GM04503 (cell line): ENCODE measurements at regions not wholly inside any gene's neighbourhood (a gene's known extent, or its start where the extent isn't known, plus 50 kb on each side); places are given as distances from the start of the nearest gene placed in this dataset.

Source experiments
- DNase-seq: peaks from one replicate; pipeline ENCODE4 v3.0.0-alpha.2; 2012; ENCODE audit warnings: low read depth

DNA sequence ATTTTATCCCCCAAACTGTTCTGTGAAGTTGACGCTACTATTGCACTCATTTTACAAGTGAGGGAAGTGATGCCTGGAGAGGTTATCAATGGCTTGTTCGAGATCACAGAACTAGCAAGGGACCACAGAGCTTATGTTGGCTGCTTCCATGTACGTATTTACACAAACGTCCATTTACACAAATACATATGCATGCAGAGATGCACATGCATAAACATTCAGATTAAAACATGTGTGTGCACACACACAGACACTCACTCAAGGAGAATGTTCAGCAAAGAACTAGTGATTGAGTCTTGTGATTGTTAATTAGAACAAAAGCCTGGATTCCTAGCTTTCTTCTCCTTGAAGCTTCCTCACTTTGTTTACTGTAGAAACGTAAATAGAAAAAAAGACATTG lies 321.5 kb upstream of the CHD6 start:
- no peak for DNase-seq

DNA sequence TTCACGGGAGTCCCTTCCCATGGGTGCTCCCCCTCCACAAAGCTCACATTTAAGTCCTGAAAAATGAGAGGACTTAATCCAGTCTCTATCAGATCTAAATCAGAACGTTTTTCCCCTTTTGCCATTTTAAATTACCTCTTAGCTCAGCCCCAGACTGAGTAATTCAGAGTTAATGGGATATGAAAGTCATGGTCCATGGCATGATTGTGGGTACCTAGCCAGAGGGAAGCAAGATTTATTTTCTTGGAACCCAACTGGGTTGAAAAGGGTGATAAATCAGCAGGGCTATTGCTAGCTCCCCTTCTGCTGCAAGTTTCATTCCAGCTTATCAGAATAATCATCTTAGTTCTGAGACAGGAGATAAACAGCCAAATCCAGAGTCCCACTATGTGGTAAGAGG lies 320.2 kb upstream of the CHD6 start:
- no peak for DNase-seq

GRCh38 chr20:41935259-41935791 lies 317.1 kb upstream of the CHD6 start:
- DNase-seq: no peak

DNA sequence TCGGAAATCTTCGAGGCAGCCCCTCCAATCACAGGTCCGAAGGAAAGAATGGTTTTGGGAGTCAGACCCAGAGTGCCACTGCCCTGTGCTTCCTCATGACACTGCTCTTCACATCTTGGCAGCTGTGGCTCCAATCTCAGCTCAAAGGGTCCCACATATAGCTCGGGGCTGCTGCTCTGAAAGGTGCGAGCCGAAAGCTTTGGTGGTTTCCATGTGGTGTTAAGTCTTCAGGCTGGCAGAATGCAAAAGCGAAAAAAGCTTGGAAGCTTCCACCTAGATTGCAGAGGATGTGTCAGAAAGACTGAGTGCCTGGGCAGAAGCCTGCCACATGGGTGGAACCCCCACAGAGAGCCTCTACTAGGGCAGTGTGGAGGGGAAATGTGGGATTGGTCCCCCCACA lies 314.3 kb upstream of the CHD6 start:
- DNase-seq: no peak

GRCh38 chr20:41927655-41928054 lies 309.5 kb upstream of the CHD6 start:
- DNase-seq: no peak

- DNase-seq: no peak
Measured at GRCh38 chr20:41927189-41927588, 309.0 kb upstream of the CHD6 start.

DNA sequence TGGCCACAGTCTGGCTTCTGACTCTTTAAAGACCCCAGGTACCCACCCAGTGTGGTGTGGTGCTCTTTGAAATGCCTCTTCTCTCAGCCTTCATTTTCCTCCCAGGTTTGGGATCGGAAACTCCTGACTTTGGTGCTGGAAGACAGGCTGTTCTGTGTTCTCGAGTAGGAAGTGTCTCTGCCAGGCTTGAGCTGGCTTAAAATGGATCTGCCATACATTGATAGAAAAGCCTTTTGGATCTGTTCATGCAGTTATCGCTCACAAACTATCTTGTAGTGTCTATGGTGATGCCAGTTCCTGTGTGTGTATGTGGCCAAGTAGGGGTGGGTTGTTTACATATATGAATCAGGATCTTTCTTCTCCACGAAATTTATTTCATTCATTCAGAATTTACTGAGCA lies 307.3 kb upstream of the CHD6 start:
- no peak for DNase-seq

DNA sequence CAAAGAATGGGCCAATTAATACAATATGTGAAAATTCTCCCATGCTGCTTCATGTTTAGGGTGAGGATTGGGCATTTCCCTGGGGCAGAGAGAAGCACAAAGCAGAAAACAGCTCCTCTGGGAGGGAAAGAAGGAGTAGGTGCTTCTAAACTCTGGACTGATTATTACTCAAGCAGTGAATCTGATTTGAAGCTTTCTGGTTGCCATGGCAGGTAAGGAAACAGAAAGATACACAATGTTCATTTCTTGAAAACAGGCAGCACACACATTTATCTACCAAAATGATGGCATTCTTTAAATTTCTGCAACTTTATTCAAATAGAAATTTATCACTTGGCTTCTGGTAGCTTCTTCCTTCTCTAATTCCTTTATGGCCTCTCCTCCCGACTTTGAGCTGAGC lies 305.4 kb upstream of the CHD6 start:
- DNase-seq: no peak

DNA sequence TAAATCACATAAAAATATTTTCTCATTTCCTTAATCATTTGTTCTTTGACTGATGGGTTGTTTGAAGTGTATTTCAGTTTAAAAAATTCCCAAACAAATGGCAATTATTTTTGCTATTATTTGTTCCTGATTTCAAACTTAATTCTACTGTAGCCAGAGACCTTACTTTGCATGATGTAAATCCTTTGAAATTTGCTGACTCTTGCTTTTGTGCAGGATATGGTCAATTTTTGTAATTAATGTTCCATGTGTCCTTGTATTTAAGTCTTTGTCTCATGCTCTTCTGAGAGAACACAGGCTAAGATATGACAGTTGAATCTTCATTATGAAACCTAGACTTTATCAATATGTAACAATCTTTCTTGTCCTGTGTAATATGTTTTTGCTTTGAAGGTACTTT lies 295.0 kb upstream of the CHD6 start:
- no peak for DNase-seq

GRCh38 chr20:41910558-41910957 lies 292.4 kb upstream of the CHD6 start:
- no peak for DNase-seq

GRCh38 chr20:41905199-41905598 lies 287.0 kb upstream of the CHD6 start:
- no peak for DNase-seq

DNA sequence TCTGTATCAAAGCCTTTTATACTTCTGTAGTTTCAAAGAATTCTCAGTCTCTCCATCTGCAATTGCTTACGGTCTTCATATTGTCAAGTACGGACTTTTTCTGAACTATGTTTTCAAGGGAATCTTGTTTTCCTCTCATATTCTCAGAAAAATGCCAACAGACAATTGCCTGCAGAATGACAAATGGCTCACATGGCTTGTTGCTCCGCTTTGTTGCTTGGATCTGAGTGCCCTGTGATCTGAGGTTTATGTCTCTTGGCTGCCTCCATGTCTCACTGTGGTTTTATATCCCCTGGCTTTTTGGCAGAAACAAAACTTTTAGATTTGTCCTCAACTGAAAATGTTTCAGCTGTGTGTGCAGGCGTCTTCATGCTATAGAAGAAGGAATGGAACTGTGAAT lies 285.4 kb upstream of the CHD6 start:
- no peak for DNase-seq

GRCh38 chr20:41902346-41902745 lies 284.2 kb upstream of the CHD6 start:
- DNase-seq: no peak

DNA sequence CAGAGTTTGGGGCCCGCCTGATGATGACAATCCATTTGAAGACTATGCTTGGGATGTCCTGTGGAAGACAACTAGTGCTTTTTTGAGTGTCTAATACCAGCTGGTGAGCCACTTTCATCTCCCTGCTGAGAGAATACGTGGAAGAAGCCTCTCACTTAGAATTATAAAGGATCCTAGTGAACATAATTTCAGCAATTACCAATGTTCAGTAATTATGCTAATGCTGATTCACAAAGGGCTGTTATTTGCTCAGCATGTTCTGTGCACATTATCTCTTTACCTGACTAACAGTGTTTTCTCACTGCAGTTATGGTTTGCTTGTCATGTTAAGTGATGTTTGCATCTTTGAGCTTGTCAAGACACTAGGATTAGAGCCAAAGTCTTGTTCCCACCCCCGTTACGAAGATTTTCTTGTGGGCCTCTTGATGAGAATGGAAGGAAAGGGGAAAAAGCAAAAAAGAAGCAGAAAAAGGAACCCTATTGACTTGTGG lies 282.1 kb upstream of the CHD6 start:
- no peak for DNase-seq

- no peak for DNase-seq
Measured at GRCh38 chr20:41897708-41898107, 279.5 kb upstream of the CHD6 start.

- no peak for DNase-seq
Measured at GRCh38 chr20:41895241-41896032, 277.3 kb upstream of the CHD6 start.

- DNase-seq: no peak
Measured at GRCh38 chr20:41894255-41894963, 276.2 kb upstream of the CHD6 start.

GRCh38 chr20:41892031-41892430 lies 273.9 kb upstream of the CHD6 start:
- DNase-seq: no peak

DNA sequence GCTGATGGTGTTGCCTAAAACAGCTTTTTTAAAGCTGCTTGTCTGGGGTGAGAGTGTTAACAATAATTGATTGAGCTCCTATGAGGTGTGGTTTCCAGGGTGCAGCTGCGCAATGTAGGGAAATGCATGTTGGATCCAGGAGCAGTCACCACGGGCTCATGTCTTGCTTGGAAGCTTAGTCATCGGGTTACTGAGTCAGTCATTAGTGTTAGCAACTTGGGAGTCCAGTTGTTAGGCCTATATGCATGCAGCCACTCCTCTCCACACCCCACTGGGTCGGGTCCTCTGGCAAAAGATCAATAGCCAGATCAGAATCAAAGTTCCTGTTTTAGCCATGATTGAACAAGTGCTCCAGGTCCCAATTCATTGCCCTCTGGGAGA lies 271.7 kb upstream of the CHD6 start:
- DNase-seq: no peak

GRCh38 chr20:41889126-41889843 lies 271.1 kb upstream of the CHD6 start:
- DNase-seq: no peak

GRCh38 chr20:41888434-41888833 lies 270.3 kb upstream of the CHD6 start:
- no peak for DNase-seq

DNA sequence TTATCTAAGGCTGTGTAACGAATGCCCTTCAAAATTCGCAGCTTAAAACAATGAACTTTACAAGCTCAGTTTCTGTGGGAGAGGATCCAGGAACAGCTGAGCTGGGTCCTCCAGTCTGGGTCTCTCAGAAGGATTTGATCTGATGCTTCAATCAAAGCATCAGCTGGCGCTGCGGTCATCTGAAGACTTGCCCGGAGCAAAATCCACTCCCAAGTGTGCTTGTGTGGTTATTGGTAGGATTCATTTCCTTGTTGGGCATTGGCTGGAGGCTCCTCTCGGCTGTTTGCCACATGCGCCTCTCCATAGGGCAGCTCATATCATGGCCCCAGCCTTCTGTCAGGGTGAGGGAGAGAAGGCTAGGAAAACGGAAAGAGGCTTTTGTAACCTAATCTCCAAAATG lies 269.3 kb upstream of the CHD6 start:
- DNase-seq: no peak
